HG02678 (cell line): ENCODE measurements at regions not wholly inside any gene's neighbourhood (a gene's known extent, or its start where the extent isn't known, plus 50 kb on each side); places are given as distances from the start of the nearest gene placed in this dataset.
A peak's percentile ranks its signal among the peaks of the same experiment; 100 is the strongest.

Experiments used
- ATAC-seq: cut with Tn5 transposase; IDR thresholded peaks from one replicate; pipeline ENCODE4 v1.9.1; 2021; ENCODE audit warnings: mild to moderate bottlenecking, moderate library complexity; ENCODE audit not compliant: unreplicated experiment

DNA sequence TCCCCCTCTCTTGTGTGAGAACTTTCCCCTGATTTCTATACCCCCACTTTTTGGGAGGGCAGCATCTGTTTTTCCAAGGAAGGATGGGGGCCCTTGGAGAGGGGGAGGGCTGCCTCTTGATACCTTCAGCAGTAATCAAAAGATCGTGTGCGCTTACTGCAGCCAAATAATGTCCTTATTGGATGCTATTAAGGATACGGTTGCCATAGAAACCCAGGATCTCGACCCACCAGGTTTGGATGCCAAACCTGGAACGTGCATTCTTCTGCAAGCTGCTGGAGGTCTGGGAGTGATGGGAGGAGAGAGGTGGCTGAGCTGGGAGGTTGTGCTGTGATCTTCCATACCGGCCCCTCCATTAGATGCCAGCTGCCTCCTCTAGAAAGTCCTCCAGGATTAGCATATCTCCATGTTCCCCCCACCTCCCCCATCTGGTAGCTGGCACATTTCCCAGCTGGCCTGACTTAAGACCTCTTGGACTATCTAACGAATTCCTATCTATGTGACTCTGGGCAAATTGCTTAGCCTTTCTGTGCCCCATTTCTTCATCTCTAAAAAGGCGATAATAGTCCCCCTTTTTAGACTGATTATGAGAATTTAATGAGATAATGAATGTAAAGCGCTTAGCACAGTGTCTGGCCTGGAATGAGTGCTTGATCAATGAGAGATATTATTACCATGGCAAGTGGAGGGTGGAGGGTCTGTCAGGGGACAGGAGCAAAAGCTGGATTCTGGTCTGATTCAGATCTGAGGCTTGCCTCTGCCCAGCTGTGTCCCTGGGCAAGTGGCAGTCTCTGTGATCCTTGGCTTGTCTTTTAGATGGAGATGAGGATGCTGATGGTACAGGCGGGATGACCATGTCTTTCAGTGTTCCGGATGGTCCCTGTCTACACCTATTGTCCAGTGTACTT, 78.5 kb upstream of the PCBD1 start:
- no peak for ATAC-seq

DNA sequence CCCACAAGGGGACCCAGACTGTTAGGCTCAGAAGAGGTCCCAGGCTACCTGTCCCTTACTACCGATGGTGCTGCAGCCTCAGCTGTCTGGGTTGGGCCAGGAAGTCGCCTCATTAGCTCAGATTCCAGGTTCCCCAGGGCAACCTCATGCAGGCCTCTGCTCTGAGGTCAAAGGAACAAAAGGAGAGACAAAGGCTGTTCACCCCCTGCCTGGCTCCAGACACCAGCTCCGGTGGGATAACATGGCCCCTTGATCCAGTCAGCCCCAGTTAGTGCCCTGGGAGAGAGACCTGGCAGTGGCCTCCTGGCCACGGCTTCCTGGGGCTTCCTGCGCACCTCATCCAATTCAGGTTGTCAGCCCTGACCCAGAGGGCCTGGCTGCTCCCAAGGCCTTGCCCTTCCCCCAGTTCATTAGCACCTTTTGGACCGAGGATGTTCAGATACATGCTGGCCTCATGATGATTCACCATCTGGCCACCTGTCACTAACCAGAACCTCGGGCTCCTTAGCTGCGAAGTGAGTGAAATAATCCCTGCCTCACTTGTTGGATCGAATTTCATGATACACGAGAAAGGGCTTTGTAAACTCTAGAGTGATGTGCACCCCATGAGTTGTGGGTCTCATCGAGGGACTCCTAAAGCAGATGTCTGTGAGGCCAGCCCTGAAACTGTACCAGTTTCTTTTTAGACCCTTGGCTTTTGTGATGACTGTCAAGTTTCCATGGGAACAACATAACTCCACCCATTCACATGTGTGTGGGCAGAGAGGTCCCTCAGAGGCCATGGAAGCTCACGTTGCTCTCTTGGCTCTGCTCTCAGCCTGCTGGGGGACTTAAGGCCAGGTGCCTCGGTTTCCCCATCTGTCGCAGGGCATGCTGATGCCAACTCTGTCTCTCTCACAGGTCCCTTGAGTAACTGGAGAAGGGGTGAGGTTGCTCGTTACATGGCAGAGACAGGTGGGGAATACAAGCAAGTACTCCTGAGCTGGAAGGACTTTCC, 79.5 kb upstream of the PCBD1 start:
- peak; percentile 67 for ATAC-seq

DNA sequence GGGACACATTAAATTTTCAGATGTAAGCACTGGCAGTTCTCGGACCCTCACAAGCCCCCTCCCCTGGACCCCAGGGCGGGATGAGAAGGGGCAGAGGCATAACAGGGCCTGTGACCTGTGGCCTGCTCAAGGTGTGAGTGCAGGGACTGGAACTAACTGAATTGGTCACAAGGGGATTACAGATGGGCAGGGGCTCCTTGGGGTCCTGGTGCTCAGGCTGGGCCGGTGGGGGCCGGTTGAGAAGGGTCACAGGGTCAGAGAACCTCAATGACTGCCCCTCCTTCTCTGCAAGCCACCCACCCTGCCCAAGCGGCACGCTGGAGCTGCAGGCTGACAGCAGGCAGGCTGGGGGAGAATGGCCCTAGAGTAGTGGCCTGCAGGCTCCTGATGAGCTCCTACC, 80.8 kb upstream of the PCBD1 start:
- ATAC-seq, result no peak

DNA sequence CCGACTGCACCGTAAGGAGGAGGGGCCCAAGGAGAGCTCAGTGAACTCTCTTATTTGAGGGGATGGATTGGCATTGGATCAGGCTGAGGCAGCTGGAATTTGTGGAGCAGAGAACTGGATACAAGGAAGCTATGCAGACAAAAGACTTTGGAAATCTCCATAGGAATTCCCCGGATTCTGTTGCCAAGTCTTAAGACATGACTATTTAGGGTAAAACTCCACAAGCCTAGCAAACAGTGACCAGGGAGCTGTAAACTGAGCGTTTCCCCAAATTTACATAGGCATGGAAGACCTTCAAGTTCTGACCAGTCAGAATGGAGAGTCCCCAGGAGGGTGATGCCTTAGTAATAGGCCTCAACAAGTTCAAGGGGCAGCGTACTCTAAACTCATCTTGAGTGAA, 82.5 kb upstream of the PCBD1 start:
- ATAC-seq, result no peak

DNA sequence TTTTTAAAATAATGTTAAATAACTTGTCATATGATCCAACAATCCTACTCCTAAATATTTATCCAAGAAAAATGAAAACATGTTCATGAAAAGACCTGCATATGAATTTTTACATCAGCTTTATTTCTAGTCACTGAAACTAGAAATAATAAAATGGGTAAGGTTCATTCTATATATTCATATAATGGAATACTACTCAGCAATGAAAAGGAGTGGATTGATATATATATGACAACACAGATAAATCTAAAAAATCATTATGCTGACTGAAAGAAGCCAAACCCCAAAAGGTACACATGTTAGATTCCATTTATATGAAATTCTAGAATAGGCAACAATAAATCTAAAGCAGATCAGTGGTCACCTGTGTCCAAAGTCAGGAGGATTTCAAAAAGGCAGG, 84.9 kb upstream of the PCBD1 start:
- ATAC-seq, result no peak

DNA sequence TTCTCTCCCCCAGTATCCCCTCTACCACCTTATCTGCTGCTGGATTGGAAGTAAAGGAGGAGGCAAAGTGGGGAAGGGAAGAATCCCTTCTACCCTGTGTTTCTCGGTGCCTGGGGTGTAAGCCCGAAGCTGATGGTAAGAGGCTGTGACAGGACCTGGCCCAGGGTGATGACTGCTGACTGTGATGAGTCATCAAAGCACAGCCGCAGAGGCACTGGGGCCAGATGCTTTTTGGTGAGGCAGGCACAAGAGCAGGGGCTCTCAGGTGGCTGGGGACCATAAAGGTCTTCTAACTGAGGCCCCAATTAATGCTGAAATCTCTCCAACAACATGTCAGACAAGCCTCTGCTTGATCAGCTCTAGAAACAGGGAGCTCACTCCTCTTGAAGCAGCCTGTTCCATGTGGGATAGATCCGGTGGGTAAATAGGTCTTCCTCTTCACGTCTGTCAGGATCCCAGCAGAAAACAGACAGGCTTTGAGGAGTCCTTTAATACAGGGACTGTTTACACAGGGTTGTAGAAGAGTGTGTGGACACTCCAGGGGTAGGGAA, 86.1 kb upstream of the PCBD1 start:
- ATAC-seq, result no peak

DNA sequence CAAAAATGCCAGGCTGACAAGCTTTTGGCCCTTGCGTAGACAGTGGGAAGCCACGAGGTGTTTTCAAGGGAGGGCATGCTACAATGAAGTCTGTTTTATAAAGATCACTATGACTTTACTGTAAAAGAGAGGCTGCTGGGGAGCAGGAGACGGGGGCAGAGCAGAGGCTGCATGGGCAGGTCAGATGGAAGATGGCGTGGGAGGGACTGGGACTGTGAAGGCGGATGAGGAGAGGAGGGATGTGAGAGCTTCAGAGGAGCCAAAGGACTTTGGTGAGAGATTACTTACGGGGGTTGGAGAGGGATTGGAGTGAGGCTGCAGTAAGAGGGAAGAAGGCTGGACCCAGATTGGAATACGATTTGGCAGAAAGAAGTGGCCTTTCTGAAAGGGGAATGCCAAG, 86.6 kb upstream of the PCBD1 start:
- ATAC-seq, result no peak

DNA sequence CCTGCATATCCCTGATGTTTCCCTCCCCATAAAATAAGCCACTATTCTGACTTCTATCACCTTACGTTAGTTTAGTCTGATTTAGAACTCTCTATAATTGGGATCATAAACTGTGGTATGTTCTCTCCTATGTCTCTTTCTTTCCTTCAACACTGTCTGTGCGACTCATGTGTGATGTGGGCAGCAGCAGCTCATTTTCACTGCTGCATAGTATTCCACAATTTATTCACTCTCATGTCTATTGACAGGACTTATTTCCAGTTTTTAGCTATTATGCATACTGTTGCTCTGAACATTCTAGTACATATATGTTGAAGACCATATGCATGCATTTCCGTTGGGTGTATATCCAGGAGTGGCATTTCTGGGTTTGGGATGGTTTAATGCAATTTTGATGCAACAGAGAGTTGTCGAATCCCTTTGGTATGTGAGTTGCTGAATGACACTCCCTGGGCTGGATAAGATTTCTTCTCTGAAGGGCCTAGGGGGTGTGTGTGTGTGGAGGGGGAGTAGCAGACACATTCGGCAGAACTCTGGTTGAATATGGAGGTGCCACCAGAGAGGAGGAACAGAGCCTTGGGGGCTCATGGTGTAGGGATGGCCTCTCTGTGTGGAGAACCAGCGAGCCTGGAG, 87.8 kb upstream of the PCBD1 start:
- ATAC-seq, result no peak

DNA sequence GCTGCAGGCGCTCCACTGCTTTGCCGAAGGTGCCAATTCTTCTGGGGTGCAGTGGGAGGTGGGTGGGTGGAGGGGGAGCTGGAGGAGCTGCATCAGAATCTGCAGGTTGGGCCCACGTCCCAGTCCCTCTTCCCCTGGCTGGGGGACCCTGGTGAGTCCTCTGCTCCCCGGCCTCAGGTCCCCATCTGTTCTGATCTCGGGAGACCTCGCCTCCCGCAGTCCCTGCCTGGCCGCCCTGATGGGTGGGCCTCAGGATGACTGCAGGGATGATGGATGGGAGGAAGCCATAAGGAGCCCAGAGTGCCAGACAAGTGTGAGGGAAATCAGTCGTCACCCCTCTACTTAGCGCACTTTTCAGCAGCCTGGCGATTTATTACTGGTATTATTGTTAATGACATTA, 89.3 kb upstream of the PCBD1 start:
- ATAC-seq, result no peak

DNA sequence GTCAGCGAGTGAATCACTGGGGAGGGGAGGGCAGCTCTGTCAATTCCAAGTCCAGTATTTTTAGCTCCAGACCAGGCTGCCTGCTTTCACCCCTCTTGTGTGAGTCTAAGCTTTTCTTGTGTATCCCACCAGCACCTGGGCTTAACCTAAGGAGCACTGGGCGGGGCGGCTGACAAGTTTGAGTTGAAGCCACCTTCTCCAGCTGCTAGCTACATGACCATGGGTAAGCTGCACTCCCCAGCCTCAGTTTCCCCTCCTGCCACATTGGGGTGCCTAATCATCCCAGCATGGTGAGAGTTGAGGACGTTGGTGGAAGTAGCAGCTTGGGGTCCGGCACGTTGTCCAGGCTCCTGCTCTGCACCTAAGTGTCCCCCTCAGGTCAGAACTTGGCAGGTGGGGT, 89.8 kb upstream of the PCBD1 start:
- ATAC-seq, result no peak

DNA sequence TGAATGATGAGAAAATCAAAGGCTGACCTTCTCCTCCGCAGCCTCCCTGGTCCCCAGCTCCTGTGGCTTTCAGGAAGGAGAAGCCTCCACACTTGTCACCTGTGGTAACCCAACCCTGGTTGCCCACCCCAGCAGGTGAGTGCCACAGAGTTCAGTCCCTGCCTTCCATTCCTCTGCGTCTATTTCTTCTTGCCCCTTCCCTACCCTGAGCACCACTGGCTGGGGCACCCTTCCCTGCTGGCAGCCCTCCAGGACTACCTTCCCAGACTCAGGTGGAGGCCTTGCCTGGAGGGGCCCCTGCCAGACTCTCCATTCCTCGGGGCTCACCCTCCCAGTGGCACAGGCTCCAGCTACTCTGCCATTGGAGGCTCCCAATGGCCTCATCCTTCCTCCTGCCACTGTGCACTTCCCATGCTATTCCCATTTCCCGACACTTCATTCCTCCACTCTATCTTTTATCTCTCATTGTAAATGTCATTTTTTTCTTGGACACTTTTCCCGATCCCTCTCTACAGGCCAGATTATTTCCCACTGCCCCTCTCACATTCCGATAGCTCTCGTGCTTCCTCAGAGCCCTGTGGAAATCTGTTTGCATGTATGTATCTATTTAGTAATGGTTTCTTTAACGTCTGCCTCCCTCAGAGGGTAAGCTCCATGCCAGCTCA, 90.6 kb upstream of the PCBD1 start:
- no peak for ATAC-seq

DNA sequence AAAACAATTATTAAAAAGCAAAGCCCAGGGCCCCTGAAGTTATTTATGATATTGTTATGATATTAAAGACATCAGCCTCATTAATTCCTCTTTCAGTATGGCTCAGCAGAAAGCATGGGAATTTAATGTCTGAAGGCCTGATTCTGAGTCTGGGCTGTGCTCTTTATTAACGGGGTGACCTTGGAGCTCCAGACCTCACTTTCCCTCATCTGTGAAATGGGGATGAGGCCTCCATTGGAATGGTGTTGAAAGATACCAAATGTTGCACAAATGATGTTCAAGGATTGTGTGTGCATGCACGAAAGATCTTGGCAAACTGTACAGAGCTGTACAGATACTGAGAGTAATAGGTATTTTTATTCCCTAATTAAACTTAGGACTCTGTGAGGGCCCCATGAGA, 92.3 kb upstream of the PCBD1 start:
- no peak for ATAC-seq

DNA sequence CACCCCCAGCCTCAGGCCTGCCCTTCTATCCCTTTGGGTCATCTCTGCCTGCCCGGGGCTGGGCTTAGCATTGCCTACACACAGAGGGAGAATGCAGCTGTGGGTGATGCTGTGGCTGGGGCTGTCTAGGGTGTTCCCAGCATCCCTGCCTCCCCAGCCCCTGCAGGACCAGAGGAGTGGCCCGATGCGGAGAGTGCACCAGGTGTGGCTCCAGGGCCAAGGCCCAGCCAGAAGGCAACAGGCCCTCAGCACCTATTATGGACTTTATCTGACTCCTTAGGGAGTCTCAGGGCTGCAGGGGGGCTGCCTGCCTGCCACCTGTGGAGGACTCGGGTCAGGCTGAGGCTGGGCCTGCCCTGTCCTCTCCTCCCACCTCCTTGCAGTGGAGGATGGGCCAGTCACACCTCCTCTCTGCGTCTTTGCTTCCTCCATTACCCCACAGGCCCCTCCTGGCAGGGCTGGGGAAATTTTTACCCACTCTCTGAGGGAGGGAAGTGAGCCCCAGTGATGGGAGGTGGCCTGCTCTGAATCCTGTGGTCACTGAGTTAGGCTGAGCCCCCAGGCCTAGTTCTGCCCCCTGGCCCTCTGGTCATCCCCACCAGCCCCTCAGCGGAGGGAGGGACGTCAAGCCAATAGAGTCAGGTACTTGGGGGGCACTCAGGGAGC, 92.9 kb upstream of the PCBD1 start:
- ATAC-seq, result no peak

DNA sequence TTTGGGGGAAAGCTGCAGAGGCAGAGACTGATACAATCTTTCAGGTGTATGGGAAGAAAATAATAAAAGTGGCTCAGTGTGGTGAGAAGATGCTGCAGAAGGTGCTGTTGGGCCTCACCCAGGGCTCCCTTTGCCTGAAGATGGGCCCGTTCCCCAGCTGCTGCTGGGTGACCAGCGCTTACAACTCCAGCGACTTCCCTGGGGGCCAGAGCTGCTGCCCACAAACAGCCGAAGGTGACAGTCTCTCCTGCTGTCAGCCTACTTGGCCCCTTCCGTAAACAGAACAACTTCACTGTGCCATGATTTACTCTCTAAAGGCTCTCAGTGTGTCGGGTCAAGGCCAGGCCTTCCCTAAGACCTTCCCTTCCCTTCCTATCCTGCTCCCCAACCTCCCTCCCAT, 93.6 kb upstream of the PCBD1 start:
- ATAC-seq, result no peak

DNA sequence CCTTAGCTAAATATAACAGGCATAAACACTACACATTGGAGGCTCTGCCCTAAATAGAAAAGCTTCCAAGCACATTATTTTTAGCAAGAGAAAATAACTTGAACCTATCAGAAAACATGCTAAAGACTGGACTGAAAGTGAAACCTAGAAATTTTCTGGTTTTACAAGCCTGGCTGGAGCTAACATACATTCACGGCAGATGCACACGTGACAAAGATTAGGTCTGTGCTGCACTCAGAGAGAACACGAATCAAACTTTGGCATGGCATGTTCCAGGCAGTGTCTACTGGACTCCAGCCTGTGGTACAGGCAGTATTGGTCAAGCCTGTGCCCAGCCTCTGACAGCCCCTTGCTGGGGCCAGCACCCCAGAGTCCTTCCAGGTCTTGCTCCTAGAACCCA, 94.1 kb upstream of the PCBD1 start:
- peak; percentile 82 for ATAC-seq

DNA sequence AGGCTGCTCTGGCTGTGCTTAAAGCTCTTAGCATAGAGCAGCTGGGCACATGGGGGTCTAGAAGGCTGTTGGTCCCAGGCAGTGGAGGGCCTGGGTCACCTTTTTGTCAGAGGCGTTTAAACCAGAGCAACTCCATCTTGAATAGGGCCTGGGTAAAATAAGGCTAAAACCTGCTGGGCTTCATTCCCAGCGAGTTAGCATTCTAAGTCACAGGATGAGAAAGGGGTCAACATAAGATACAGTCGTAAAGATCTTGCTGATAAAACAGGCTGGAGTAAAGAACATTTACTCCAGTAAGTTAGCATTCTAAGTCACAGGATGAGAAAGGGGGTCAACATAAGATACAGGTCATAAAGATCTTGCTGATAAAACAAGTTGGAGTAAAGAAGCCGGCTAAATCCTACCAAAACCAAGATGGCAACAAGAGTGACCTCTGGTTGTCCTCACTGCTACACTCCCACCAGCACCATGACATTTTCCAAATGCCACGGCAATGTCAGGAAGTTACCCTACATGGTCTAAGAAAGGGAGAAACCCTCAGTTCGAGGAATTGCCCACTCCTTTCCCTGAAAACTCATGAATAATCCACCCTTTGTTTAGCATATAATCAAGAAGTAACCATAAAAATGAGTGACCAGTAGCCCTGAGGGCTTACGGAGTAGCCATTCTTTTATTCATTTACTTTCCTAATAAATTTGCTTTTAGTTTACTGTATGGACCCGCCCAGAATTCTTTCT, 96.8 kb upstream of the PCBD1 start:
- ATAC-seq, result no peak

DNA sequence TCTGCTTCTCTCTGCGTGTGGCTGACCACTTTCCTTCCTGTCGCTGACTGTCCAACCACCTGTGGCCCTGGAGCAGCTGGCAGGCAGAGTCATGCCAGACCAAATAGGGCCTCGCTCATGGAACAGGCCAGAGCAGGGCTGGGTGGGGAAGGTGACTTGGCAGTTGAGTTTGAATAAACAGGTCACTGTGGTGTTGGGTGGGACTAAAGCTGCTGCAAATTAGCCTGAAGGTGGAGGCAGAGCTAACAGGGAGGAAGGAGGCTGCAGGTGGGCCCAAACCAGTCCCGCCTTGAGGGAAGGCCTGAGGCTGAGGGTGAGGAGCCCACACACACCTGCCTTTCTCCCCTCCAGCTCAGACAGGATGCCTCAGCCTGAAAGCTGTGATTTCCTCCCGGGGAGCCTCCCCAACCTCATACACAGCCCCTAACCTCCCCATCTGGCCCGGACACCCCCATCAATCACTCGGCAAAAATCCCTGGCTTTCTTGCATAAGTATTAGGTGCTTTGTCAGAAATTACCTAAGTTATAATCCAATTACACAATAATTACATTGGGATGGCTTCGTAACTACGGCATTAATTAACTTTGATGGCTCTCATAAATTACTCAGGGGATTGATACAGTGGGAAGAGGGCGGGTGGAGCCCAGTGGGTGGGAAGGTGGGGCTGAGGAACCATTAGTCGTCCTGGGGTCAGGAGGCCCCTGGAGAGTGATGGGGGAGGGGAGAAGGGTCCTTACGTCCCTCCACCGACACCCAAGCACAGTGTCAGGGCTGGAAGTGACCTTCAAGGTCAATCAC, 97.7 kb upstream of the PCBD1 start:
- ATAC-seq, result no peak

DNA sequence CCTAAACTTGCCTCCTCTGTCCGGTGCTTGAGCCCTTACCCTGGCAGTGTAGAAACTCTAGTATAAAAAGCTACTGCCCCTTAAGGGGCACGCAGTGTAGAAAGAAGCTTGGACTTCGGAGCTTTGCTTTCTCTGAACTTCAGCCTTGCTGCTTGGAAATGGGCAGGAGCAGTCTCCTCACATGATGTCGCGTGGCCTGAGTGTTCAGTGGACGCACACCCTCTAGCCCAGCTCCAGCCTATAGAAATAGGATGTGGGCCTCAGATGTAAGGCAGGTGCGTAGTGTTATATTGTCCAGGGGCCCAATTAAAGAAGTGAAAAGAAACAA, 98.2 kb upstream of the PCBD1 start:
- no peak for ATAC-seq
